Transverse colon (tissue), 4 donors: ENCODE measurements at regions not wholly inside any gene's neighbourhood (a gene's known extent, or its start where the extent isn't known, plus 50 kb on each side); places are given as distances from the start of the nearest gene placed in this dataset.

Experiments used
- POLR2A ChIP-seq: fragments of 450-650 bp; IDR thresholded peaks from one replicate; pipeline ENCODE4 v1.6.1; 2016; ENCODE audit warnings: antibody characterized with exemption, mild to moderate bottlenecking, moderate library complexity
- POLR2AphosphoS5 ChIP-seq, 3 donors: sonication (generic); formaldehyde crosslinking; IDR thresholded peaks; one replicate each; pipeline ENCODE4 v1.6.1; 2016; ENCODE audit warnings: antibody characterized with exemption in 3 of 3
- TF ChIP-seq, protein P1 (sequence below), 5 experiments: fragments of 200-600 bp in 3 of 5; fragments of 450-650 bp in 2 of 5; sonication (generic) in 3 of 5; IDR thresholded peaks; 1 replicate in 2 of 5; 2 replicates in 3 of 5; pipeline ENCODE4 v1.5.1; 2016 to 2017; ENCODE audit warnings: antibody characterized with exemption in 5 of 5, inconsistent platforms in 3 of 5, mild to moderate bottlenecking in 2 of 5, moderate library complexity in 1 of 5

GRCh38 chr12:127231371-127231770, 1035.6 kb upstream of the TMEM132C start:
- TF ChIP-seq, protein P1, sequence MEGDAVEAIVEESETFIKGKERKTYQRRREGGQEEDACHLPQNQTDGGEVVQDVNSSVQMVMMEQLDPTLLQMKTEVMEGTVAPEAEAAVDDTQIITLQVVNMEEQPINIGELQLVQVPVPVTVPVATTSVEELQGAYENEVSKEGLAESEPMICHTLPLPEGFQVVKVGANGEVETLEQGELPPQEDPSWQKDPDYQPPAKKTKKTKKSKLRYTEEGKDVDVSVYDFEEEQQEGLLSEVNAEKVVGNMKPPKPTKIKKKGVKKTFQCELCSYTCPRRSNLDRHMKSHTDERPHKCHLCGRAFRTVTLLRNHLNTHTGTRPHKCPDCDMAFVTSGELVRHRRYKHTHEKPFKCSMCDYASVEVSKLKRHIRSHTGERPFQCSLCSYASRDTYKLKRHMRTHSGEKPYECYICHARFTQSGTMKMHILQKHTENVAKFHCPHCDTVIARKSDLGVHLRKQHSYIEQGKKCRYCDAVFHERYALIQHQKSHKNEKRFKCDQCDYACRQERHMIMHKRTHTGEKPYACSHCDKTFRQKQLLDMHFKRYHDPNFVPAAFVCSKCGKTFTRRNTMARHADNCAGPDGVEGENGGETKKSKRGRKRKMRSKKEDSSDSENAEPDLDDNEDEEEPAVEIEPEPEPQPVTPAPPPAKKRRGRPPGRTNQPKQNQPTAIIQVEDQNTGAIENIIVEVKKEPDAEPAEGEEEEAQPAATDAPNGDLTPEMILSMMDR (IDR thresholded peaks at IDR 0.05) = no peak
- no peak for TF ChIP-seq POLR2A
- TF ChIP-seq POLR2AphosphoS5 (IDR thresholded peaks at IDR 0.05) = no peak
